ENCODE measurements at regions not wholly inside any gene's neighbourhood (a gene's known extent, or its start where the extent isn't known, plus 50 kb on each side); places are given as distances from the start of the nearest gene placed in this dataset.
"Not testable (repeated sequence)": the region's sequence is repeated elsewhere in the genome, so short reads cannot be mapped to it uniquely, and the experiment has no call there.

- not testable (repeated sequence) for TF ChIP-seq POU2F2 (IDR thresholded peaks at IDR 0.05; ENCODE audit: low read depth, low read length); POLR2A (IDR thresholded peaks at IDR 0.05; ENCODE audit: low read depth, low read length); POLR2AphosphoS5 (IDR thresholded peaks at IDR 0.05; ENCODE audit: low read depth, low read length); TAF1 (IDR thresholded peaks at IDR 0.05; ENCODE audit: low read depth, low read length); PAX5 (IDR thresholded peaks at IDR 0.05; ENCODE audit: insufficient read depth, low read length, severe bottlenecking)
These were observed 1631.5 kb downstream of the RPIA start for GRCh38 chr2:90322982-90323381.
